ENCODE measurements at regions not wholly inside any gene's neighbourhood (a gene's known extent, or its start where the extent isn't known, plus 50 kb on each side); places are given as distances from the start of the nearest gene placed in this dataset.
A peak's percentile ranks its signal among the peaks of the same experiment; 100 is the strongest.

DNA sequence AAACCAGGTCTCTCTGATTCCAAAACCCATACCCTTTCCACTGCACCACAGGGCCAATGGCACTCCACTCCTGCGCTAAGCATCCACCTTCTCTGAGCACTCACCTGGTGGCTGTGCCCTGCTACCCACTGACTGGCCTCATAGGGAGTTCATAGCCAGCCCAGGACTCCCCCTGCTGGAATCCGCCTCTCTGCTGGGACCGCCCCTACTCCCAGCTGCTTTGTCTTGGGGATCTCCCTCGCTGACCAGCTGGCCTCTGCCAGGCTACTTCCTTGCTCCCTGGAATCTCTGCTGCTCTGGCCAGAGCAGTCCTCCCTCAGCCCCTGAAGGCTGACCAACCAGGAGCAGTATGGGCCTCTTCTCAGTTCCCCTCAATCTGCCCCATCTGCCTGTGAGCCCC is 129.7 kb downstream of the FAXC start:
- Mint-ChIP-seq H3K27ac (ENCODE audit: unreplicated experiment) (no peak overlapping the region), H3K36me3 (ENCODE audit: insufficient read depth, unreplicated experiment) (no peaks in the 10 kb centered on the region), H3K9me3 (ENCODE audit: low read depth, unreplicated experiment) (no peaks in the 10 kb centered on the region), H3K4me3 (ENCODE audit: low read depth, unreplicated experiment) (no peak overlapping the region), H3K4me1 (ENCODE audit: low read depth, unreplicated experiment) (no peaks in the 10 kb centered on the region), H3K27me3 (ENCODE audit: unreplicated experiment) (peaks cover 8% of the 10 kb centered on the region)
- BruUV-seq (replicated peaks), result no TSS peak
- DNase-seq, result peak; percentile 72
- TF ChIP-seq, protein P1, sequence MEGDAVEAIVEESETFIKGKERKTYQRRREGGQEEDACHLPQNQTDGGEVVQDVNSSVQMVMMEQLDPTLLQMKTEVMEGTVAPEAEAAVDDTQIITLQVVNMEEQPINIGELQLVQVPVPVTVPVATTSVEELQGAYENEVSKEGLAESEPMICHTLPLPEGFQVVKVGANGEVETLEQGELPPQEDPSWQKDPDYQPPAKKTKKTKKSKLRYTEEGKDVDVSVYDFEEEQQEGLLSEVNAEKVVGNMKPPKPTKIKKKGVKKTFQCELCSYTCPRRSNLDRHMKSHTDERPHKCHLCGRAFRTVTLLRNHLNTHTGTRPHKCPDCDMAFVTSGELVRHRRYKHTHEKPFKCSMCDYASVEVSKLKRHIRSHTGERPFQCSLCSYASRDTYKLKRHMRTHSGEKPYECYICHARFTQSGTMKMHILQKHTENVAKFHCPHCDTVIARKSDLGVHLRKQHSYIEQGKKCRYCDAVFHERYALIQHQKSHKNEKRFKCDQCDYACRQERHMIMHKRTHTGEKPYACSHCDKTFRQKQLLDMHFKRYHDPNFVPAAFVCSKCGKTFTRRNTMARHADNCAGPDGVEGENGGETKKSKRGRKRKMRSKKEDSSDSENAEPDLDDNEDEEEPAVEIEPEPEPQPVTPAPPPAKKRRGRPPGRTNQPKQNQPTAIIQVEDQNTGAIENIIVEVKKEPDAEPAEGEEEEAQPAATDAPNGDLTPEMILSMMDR (IDR thresholded peaks at IDR 0.05; ENCODE audit: unreplicated experiment), result no peak
- intact Hi-C loops (cut with micrococcal nuclease; ENCODE audit: unreplicated experiment), result loop anchor here (1.0 kb wide), 1 partner anchor 67 kb away; no protein-coding TSS in a partner anchor
- CTCF ChIA-PET, result interaction anchor here (0.7 to 1.2 kb wide), 3 partner anchors 23 to 100 kb away, joined by 3 to 5 read pairs (median 3); no protein-coding TSS in a partner anchor

DNA sequence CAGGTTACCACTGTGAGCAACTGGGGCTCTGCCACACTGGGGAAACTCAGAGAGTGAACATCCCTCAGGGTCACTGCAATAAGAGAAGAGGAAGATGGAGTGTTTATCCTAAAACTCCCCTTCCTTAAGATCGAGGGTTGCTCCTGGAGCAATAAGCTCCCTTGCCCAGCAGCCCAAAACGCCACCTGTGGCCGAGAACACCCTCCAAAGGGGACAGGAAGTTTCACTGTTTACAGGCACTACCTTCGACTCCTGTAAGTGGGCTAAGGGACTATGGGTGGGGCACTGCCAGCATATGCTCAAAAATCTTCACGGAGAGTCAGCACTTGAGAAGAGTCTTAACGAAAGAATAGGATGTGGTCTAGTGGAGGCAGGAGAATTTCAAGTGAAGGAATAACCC is 132.5 kb downstream of the FAXC start:
- CTCF ChIA-PET, result no interaction called here
- H3K4me1 Mint-ChIP-seq (ENCODE audit: low read depth, unreplicated experiment), result no peaks in the 10 kb centered on the region
- H3K4me3 Mint-ChIP-seq (ENCODE audit: low read depth, unreplicated experiment), result no peak overlapping the region
- H3K27me3 Mint-ChIP-seq (ENCODE audit: unreplicated experiment), result peaks cover 8% of the 10 kb centered on the region
- no peaks in the 10 kb centered on the region for H3K36me3 Mint-ChIP-seq (ENCODE audit: insufficient read depth, unreplicated experiment)
- no TSS peak for BruUV-seq (replicated peaks)
- no peak overlapping the region for H3K27ac Mint-ChIP-seq (ENCODE audit: unreplicated experiment)
- DNase-seq, result no peak
- no peaks in the 10 kb centered on the region for H3K9me3 Mint-ChIP-seq (ENCODE audit: low read depth, unreplicated experiment)
- TF ChIP-seq, protein P1 (IDR thresholded peaks at IDR 0.05; ENCODE audit: unreplicated experiment), result no peak
- intact Hi-C loops (cut with micrococcal nuclease; ENCODE audit: unreplicated experiment), result no loop called here

GRCh38 chr6:99195986-99196655 is 153.4 kb downstream of the FAXC start:
- CTCF ChIA-PET, result no interaction called here
- TF ChIP-seq, protein P1 (IDR thresholded peaks at IDR 0.05; ENCODE audit: unreplicated experiment), result no peak
- H3K4me1 Mint-ChIP-seq (ENCODE audit: low read depth, unreplicated experiment), result no peaks in the 10 kb centered on the region
- no peak for DNase-seq
- peaks cover 14% of the 10 kb centered on the region for H3K27me3 Mint-ChIP-seq (ENCODE audit: unreplicated experiment)
- peaks cover 2% of the 10 kb centered on the region for H3K9me3 Mint-ChIP-seq (ENCODE audit: low read depth, unreplicated experiment)
- H3K36me3 Mint-ChIP-seq (ENCODE audit: insufficient read depth, unreplicated experiment), result no peaks in the 10 kb centered on the region
- H3K27ac Mint-ChIP-seq (ENCODE audit: unreplicated experiment), result no peak overlapping the region
- intact Hi-C loops (cut with micrococcal nuclease; ENCODE audit: unreplicated experiment), result no loop called here
- no peak overlapping the region for H3K4me3 Mint-ChIP-seq (ENCODE audit: low read depth, unreplicated experiment)
- BruUV-seq (replicated peaks), result no TSS peak

GRCh38 chr6:99192561-99192960 is 156.9 kb downstream of the FAXC start:
- CTCF ChIA-PET, result no interaction called here
- intact Hi-C loops (cut with micrococcal nuclease; ENCODE audit: unreplicated experiment), result no loop called here
- BruUV-seq (replicated peaks), result no TSS peak
- Mint-ChIP-seq H3K4me3 (ENCODE audit: low read depth, unreplicated experiment) (no peak overlapping the region), H3K9me3 (ENCODE audit: low read depth, unreplicated experiment) (peaks cover 2% of the 10 kb centered on the region), H3K27me3 (ENCODE audit: unreplicated experiment) (peaks cover 14% of the 10 kb centered on the region), H3K27ac (ENCODE audit: unreplicated experiment) (no peak overlapping the region), H3K4me1 (ENCODE audit: low read depth, unreplicated experiment) (no peaks in the 10 kb centered on the region), H3K36me3 (ENCODE audit: insufficient read depth, unreplicated experiment) (no peaks in the 10 kb centered on the region)
- DNase-seq, result no peak
- TF ChIP-seq, protein P1 (IDR thresholded peaks at IDR 0.05; ENCODE audit: unreplicated experiment), result no peak

Measured in Calu3 (cell line).